Cardiac muscle cell (in vitro differentiated cells and primary cell): ENCODE measurements at regions not wholly inside any gene's neighbourhood (a gene's known extent, or its start where the extent isn't known, plus 50 kb on each side); places are given as distances from the start of the nearest gene placed in this dataset.

Source experiments
- DNase-seq, 2 donors: peaks; one replicate each; pipeline versions ENCODE4 v3.0.0 to v3.0.0-alpha.2; 2010 to 2017; ENCODE audit warnings: low read depth in 1 of 2, low spot score in 1 of 2
- H3K27ac ChIP-seq: fragments of 200-600 bp; sonication (generic); 2 replicates; pipeline ENCODE4 v1.5.1; 2016
- H3K27me3 ChIP-seq: fragments of 200-600 bp; sonication (generic); 2 replicates; pipeline ENCODE4 v1.6.0; 2016; ENCODE audit warnings: control low read depth
- H3K36me3 ChIP-seq: fragments of 200-600 bp; sonication (generic); 2 replicates; pipeline ENCODE4 v1.5.1; 2016; ENCODE audit warnings: control low read depth
- H3K4me1 ChIP-seq: fragments of 200-600 bp; sonication (generic); 2 replicates; pipeline ENCODE4 v1.8.1; 2017; ENCODE audit warnings: low read depth, mild to moderate bottlenecking, mixed run types
- H3K4me3 ChIP-seq: fragments of 200-600 bp; sonication (generic); 2 replicates; pipeline ENCODE4 v1.5.1; 2016; ENCODE audit warnings: mild to moderate bottlenecking
- H3K9me3 ChIP-seq: fragments of 200-600 bp; sonication (generic); 2 replicates; pipeline ENCODE4 v1.5.1; 2017; ENCODE audit warnings: low read depth, mild to moderate bottlenecking, control low read depth
- TF ChIP-seq, protein P1 (sequence below): IDR thresholded peaks from 2 replicates; pipeline ENCODE4 v1.5.1; 2012; ENCODE audit warnings: low read depth, mild to moderate bottlenecking, low read length

DNA sequence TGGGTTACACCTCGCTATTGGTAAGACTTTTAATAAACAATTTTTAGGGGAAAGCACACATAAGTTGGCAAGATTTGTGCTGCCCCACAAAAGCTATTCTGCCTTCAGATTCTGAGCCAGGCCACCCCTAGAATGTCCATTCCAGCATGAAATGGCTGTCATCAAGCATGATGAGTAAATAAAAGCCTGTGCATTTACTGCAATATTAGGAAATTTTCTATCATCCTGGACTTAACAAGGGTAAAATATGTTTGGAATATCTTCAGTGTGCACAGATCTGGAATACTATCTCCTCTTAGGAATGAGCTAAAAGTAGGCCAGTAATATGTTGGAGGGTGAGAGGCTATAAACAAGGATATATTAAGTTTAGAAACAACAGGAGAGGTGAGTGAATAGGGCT lies 510.9 kb downstream of the ANKRD50 start:
- TF ChIP-seq, protein P1, sequence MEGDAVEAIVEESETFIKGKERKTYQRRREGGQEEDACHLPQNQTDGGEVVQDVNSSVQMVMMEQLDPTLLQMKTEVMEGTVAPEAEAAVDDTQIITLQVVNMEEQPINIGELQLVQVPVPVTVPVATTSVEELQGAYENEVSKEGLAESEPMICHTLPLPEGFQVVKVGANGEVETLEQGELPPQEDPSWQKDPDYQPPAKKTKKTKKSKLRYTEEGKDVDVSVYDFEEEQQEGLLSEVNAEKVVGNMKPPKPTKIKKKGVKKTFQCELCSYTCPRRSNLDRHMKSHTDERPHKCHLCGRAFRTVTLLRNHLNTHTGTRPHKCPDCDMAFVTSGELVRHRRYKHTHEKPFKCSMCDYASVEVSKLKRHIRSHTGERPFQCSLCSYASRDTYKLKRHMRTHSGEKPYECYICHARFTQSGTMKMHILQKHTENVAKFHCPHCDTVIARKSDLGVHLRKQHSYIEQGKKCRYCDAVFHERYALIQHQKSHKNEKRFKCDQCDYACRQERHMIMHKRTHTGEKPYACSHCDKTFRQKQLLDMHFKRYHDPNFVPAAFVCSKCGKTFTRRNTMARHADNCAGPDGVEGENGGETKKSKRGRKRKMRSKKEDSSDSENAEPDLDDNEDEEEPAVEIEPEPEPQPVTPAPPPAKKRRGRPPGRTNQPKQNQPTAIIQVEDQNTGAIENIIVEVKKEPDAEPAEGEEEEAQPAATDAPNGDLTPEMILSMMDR: no peak
- Histone ChIP-seq H3K27ac (no peak overlapping the region), H3K36me3 (no peaks in the 10 kb centered on the region), H3K9me3 (no peaks in the 10 kb centered on the region), H3K4me1 (no peaks in the 10 kb centered on the region), H3K27me3 (no peaks in the 10 kb centered on the region), H3K4me3 (no peak overlapping the region)
- DNase-seq: no peak

DNA sequence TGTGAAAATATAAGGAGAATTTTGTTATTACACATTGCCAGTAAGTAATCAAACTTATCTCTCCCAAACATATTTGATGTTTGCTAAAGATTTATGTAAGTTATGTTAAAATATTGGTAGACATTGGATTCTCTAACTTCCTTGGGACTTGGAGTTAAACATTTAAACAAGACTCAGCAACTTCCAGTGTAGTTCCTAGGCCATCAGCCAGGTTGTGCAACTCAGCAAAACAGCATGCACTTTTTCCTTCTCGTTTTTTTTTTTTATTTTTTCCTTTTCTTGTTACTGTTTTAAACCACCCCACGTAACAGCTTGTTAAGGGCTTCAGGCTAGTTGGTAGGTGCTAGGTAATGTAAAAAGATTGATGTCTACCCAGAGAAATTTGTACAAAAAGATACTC lies 510.4 kb downstream of the ANKRD50 start:
- H3K27me3 ChIP-seq: no peaks in the 10 kb centered on the region
- H3K27ac ChIP-seq: no peak overlapping the region
- no peaks in the 10 kb centered on the region for H3K36me3 ChIP-seq
- no peaks in the 10 kb centered on the region for H3K9me3 ChIP-seq
- peak in 1 of 2 donors; percentile 78 for DNase-seq
- TF ChIP-seq, protein P1: peak; percentile 31
- no peak overlapping the region for H3K4me3 ChIP-seq
- no peaks in the 10 kb centered on the region for H3K4me1 ChIP-seq

DNA sequence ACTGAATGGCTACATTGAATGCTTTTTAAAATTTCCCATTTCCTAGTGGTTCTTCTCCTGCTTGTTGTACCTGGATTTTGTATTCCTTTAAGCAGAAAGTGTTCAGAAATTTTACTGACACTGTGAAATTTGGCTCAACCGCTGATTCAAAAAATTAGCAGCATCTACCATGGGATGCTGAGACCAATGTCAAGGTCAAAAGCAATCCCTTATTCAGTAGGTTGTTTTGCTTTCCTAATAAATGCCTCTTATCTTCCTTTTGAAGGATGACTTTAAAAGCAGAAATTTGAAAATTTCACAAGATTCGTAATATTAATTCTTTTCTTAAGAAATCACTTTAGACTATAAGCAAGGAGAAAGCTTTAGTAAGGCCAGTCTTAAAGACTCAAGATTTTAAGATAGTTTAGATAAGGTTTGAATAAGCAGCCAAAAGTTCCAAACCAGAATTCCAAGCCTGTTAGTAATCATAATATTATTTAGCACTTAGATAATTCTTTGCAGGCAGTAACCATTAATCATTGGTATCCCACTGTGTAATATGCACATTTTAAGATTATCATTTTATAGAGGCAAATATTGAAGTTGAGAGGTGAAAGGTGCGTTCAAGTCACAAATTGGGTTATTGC lies 508.8 kb downstream of the ANKRD50 start:
- Histone ChIP-seq H3K4me3 (no peak overlapping the region), H3K9me3 (no peaks in the 10 kb centered on the region), H3K36me3 (no peaks in the 10 kb centered on the region), H3K4me1 (no peaks in the 10 kb centered on the region), H3K27me3 (no peaks in the 10 kb centered on the region), H3K27ac (no peak overlapping the region)
- peak in 1 of 2 donors; percentile 76 for DNase-seq
- TF ChIP-seq, protein P1: no peak

DNA sequence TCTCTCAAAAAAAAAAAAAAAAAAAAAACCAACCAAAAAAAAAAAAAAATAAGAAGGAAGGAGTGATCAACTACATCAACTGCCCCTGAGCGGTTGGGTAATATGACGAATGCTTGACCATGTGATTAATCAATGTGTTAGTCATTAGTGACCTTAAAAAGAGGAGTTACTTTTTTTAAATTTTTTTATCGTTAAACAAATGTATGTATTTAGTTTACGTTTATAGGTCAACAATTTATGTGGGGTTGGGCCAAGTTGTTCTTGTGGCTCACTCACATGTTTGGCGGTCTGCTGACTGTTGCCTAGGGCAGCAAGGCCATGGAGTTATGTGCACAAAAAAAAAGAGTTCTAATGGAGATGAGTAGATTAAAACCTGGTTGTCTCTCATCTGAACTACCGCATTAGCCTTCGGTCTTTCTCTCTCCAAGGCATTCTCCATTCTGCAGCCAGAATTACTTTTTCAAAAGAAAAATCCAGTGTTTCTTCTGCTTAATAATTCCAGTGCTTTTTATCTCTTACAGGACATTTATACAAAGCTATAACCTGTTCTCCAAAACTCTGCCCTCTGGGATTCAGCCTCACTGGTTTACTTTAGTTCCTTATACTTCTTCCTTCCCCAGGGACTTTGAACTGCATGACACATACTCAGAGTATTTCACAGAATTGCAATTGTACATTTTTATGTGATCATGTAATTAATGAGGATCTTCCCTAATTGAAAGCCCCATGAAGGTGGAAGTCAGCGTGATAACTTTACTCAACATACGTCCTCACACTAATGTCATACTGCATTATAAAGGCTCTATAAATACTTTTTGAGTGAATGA lies 505.5 kb downstream of the ANKRD50 start:
- Histone ChIP-seq H3K4me3 (no peak overlapping the region), H3K36me3 (no peaks in the 10 kb centered on the region), H3K27me3 (no peaks in the 10 kb centered on the region), H3K27ac (no peak overlapping the region), H3K9me3 (no peaks in the 10 kb centered on the region), H3K4me1 (no peaks in the 10 kb centered on the region)
- TF ChIP-seq, protein P1: no peak
- peak in 1 of 2 donors; percentile 44 for DNase-seq

DNA sequence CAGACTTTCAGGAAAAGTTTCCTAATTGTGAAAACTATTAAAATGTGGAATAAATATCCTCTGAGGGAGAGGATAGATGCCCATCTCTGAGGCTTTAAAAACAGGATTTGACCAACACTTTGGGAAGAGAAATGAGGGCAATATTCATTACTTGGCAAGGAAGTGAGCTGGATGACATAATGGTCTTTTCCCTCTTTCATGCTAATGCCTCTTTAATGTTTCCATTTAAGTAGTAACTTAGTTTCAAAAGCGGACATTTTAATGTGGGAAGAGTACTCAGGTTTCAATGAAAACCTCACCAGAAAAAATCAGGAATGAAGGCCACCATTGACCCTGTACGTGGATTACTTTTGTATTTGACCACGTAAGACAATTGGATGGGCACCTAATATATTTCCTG lies 503.3 kb downstream of the ANKRD50 start:
- no peaks in the 10 kb centered on the region for H3K36me3 ChIP-seq
- DNase-seq: no peak
- H3K27me3 ChIP-seq: no peaks in the 10 kb centered on the region
- no peaks in the 10 kb centered on the region for H3K4me1 ChIP-seq
- TF ChIP-seq, protein P1: no peak
- H3K9me3 ChIP-seq: no peaks in the 10 kb centered on the region
- H3K4me3 ChIP-seq: no peak overlapping the region
- no peak overlapping the region for H3K27ac ChIP-seq
